MCF 10A (cell line): ENCODE measurements at regions not wholly inside any gene's neighbourhood (a gene's known extent, or its start where the extent isn't known, plus 50 kb on each side); places are given as distances from the start of the nearest gene placed in this dataset.

Source experiments
- BruUV-seq: library from RNA; stranded (reverse); fragments of 400-500 nt; replicated peaks from 2 replicates; lab custom pipeline; 2021; lab: Mats Ljungman, UMichigan
- CTCF ChIA-PET: fragments of 300-600 bp; sonication (Branson Sonifier 250); formaldehyde crosslinking; extraction: SDS; loops from one replicate; lab custom pipeline; 2021; ENCODE audit warnings: antibody characterized with exemption, inconsistent platforms; lab: Yijun Ruan, JAX
- POLR2A ChIA-PET: fragments of 300-600, 350-650 bp; sonication (Branson Sonifier 250); formaldehyde crosslinking; extraction: SDS; loops from one replicate; lab custom pipeline; 2020; ENCODE audit warnings: antibody characterized with exemption, inconsistent platforms; lab: Yijun Ruan, JAX
- DNase-seq: peaks from one replicate; pipeline ENCODE4 v3.0.0-alpha.2; 2018; ENCODE audit not compliant: unreplicated experiment
- H3K27ac Mint-ChIP-seq: one replicate; pipeline ENCODE4 v1.8.0; 2022; ENCODE audit warnings: mild to moderate bottlenecking, low read depth, mixed read lengths; ENCODE audit not compliant: unreplicated experiment
- H3K27me3 Mint-ChIP-seq: one replicate; pipeline ENCODE4 v1.8.0; 2022; ENCODE audit warnings: mixed read lengths; ENCODE audit not compliant: insufficient read depth, unreplicated experiment
- H3K36me3 Mint-ChIP-seq: one replicate; pipeline ENCODE4 v1.8.0; 2022; ENCODE audit warnings: mild to moderate bottlenecking, moderate library complexity, mixed read lengths; ENCODE audit not compliant: insufficient read depth, unreplicated experiment
- H3K4me1 Mint-ChIP-seq: one replicate; pipeline ENCODE4 v1.8.0; 2022; ENCODE audit warnings: mixed read lengths; ENCODE audit not compliant: insufficient read depth, unreplicated experiment
- H3K4me3 Mint-ChIP-seq: one replicate; pipeline ENCODE4 v1.8.0; 2022; ENCODE audit warnings: mild to moderate bottlenecking, moderate library complexity, mixed read lengths; ENCODE audit not compliant: unreplicated experiment
- H3K9me3 Mint-ChIP-seq: one replicate; pipeline ENCODE4 v1.8.0; 2022; ENCODE audit warnings: mixed read lengths; ENCODE audit not compliant: unreplicated experiment
- intact Hi-C: fragments of 100-400 bp; cut with micrococcal nuclease; formaldehyde crosslinking; loops from 2 replicates; pipeline ENCODE4 v1.14.1; 2022
- TF ChIP-seq, protein P1 (sequence below): fragments of 200-600 bp; IDR thresholded peaks from one replicate; pipeline ENCODE4 v1.8.0; 2022; ENCODE audit warnings: antibody characterized with exemption, mild to moderate bottlenecking; ENCODE audit not compliant: unreplicated experiment

GRCh38 chr5:4735261-4735660 lies 404.9 kb upstream of the ADAMTS16 start:
- H3K4me3 Mint-ChIP-seq: no peak overlapping the region
- POLR2A ChIA-PET: no interaction called here

DNA sequence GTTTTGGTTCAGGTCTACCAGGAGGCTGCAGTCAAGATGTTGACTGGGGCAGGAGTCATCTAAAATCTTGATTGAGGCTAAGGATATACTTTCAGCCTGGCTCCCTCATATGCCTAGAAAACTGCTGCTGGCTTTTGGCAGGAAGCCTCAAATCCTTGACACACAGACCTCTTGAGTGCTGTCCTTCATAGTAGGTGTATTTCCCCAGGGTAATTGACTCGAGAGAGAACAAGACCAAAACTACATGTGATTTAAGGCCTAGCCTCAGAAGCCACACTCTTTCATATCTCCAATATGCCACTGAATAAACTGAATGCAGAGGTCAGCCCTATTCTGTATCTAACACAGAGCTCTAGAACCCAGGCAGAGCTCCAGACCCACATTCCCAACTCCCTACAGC lies 402.3 kb upstream of the ADAMTS16 start:
- H3K27ac Mint-ChIP-seq: no peak overlapping the region
- no TSS peak for BruUV-seq
- TF ChIP-seq, protein P1, sequence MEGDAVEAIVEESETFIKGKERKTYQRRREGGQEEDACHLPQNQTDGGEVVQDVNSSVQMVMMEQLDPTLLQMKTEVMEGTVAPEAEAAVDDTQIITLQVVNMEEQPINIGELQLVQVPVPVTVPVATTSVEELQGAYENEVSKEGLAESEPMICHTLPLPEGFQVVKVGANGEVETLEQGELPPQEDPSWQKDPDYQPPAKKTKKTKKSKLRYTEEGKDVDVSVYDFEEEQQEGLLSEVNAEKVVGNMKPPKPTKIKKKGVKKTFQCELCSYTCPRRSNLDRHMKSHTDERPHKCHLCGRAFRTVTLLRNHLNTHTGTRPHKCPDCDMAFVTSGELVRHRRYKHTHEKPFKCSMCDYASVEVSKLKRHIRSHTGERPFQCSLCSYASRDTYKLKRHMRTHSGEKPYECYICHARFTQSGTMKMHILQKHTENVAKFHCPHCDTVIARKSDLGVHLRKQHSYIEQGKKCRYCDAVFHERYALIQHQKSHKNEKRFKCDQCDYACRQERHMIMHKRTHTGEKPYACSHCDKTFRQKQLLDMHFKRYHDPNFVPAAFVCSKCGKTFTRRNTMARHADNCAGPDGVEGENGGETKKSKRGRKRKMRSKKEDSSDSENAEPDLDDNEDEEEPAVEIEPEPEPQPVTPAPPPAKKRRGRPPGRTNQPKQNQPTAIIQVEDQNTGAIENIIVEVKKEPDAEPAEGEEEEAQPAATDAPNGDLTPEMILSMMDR: no peak
- H3K4me3 Mint-ChIP-seq: no peak overlapping the region
- no peaks in the 10 kb centered on the region for H3K4me1 Mint-ChIP-seq
- intact Hi-C loops: no loop called here
- DNase-seq: no peak
- peaks cover 1% of the 10 kb centered on the region for H3K9me3 Mint-ChIP-seq
- H3K36me3 Mint-ChIP-seq: no peaks in the 10 kb centered on the region
- ChIA-PET POLR2A (interaction anchor here (0.7 kb wide), 1 partner anchor 58 kb away, joined by 4 read pairs; no protein-coding TSS in a partner anchor), CTCF (no interaction called here)
- no peaks in the 10 kb centered on the region for H3K27me3 Mint-ChIP-seq

More at GRCh38 chr5:4735261-4735660, 404.9 kb upstream of the ADAMTS16 start:
- Mint-ChIP-seq H3K9me3 (no peaks in the 10 kb centered on the region), H3K4me1 (no peaks in the 10 kb centered on the region), H3K27ac (no peak overlapping the region), H3K36me3 (no peaks in the 10 kb centered on the region), H3K27me3 (no peaks in the 10 kb centered on the region)
- no TSS peak for BruUV-seq
- intact Hi-C loops: no loop called here
- TF ChIP-seq, protein P1: no peak
- no peak for DNase-seq
- CTCF ChIA-PET: interaction anchor here (0.7 kb wide), 1 partner anchor 126 kb away, joined by 3 read pairs; no protein-coding TSS in a partner anchor

GRCh38 chr5:4738298-4738697 lies 401.8 kb upstream of the ADAMTS16 start:
- H3K4me1 Mint-ChIP-seq: no peaks in the 10 kb centered on the region
- H3K9me3 Mint-ChIP-seq: peaks cover 6% of the 10 kb centered on the region
- intact Hi-C loops: no loop called here
- CTCF ChIA-PET: interaction anchor here (0.7 kb wide), 1 partner anchor 125 kb away, joined by 3 read pairs; no protein-coding TSS in a partner anchor
- BruUV-seq: no TSS peak
- no peak overlapping the region for H3K4me3 Mint-ChIP-seq
- DNase-seq: no peak
- no peaks in the 10 kb centered on the region for H3K36me3 Mint-ChIP-seq
- no peaks in the 10 kb centered on the region for H3K27me3 Mint-ChIP-seq
- POLR2A ChIA-PET: interaction anchor here (0.7 kb wide), 2 partner anchors 57 to 876 kb away, joined by 3 to 4 read pairs; no protein-coding TSS in a partner anchor
- H3K27ac Mint-ChIP-seq: no peak overlapping the region
- TF ChIP-seq, protein P1: no peak

- Mint-ChIP-seq H3K36me3 (no peaks in the 10 kb centered on the region), H3K9me3 (peaks cover 7% of the 10 kb centered on the region), H3K4me3 (no peak overlapping the region), H3K27me3 (no peaks in the 10 kb centered on the region), H3K27ac (no peak overlapping the region), H3K4me1 (no peaks in the 10 kb centered on the region)
- CTCF ChIA-PET: no interaction called here
- TF ChIP-seq, protein P1: no peak
- intact Hi-C loops: no loop called here
- POLR2A ChIA-PET: no interaction called here
- no TSS peak for BruUV-seq
- no peak for DNase-seq
Measured at GRCh38 chr5:4740156-4740555, 400.0 kb upstream of the ADAMTS16 start.
